OCI-LY7 (cell line): ENCODE measurements at regions not wholly inside any gene's neighbourhood (a gene's known extent, or its start where the extent isn't known, plus 50 kb on each side); places are given as distances from the start of the nearest gene placed in this dataset.
"Not testable (repeated sequence)": the region's sequence is repeated elsewhere in the genome, so short reads cannot be mapped to it uniquely, and the experiment has no call there.

Source experiments
- BruUV-seq: library from RNA; stranded (reverse); fragments of 400-500 nt; replicated peaks from 2 replicates; lab custom pipeline; 2021; lab: Mats Ljungman, UMichigan
- CTCF ChIA-PET: fragments of 300-600 bp; sonication (Branson Sonifier 250); formaldehyde crosslinking; loops from one replicate; lab custom pipeline; 2022; ENCODE audit warnings: antibody characterized with exemption; ENCODE audit not compliant: unreplicated experiment; lab: Charles Lee
- POLR2A ChIA-PET: fragments of 300-600 bp; sonication (Branson Sonifier 250); formaldehyde crosslinking; loops from one replicate; lab custom pipeline; 2022; ENCODE audit warnings: antibody characterized with exemption; lab: Charles Lee
- DNase-seq: peaks from one replicate; pipeline ENCODE4 v3.0.0-alpha.2; 2015; ENCODE audit warnings: low spot score
- H2AFZ ChIP-seq: fragments of 200-600 bp; sonication (generic), shearing (Covaris generic); 2 replicates; pipeline ENCODE4 v1.6.1; 2014; ENCODE audit warnings: mild to moderate bottlenecking, antibody characterized with exemption, low read length, moderate library complexity
- H3K27ac ChIP-seq: fragments of 200-600 bp; sonication (generic); 2 replicates; pipeline ENCODE4 v1.5.1; 2014; ENCODE audit warnings: mixed run types, low read depth, mild to moderate bottlenecking, moderate library complexity, low read length, inconsistent platforms; ENCODE audit not compliant: poor library complexity, severe bottlenecking
- H3K36me3 ChIP-seq: fragments of 200-600 bp; sonication (generic); 2 replicates; pipeline ENCODE4 v1.6.1; 2014; ENCODE audit warnings: mild to moderate bottlenecking, antibody characterized with exemption, low read length, moderate library complexity, mixed read lengths; ENCODE audit not compliant: insufficient read depth
- H3K4me1 ChIP-seq: fragments of 200-600 bp; sonication (generic); 2 replicates; pipeline ENCODE4 v1.5.1; 2014; ENCODE audit warnings: mild to moderate bottlenecking, low read length; ENCODE audit not compliant: insufficient read depth, poor library complexity, severe bottlenecking
- H3K4me2 ChIP-seq: fragments of 200-600 bp; sonication (generic); 2 replicates; pipeline ENCODE4 v1.6.1; 2014; ENCODE audit warnings: mild to moderate bottlenecking, low read length
- H3K4me3 ChIP-seq: fragments of 200-600 bp; sonication (generic); 2 replicates; pipeline ENCODE4 v1.5.1; 2014; ENCODE audit warnings: mild to moderate bottlenecking, low read depth, low read length; ENCODE audit not compliant: poor library complexity, severe bottlenecking
- H3K79me2 ChIP-seq: fragments of 200-600 bp; sonication (generic); 2 replicates; pipeline ENCODE4 v1.6.1; 2016; ENCODE audit warnings: low read depth, mild to moderate bottlenecking, low read length, moderate library complexity, mixed read lengths; ENCODE audit not compliant: insufficient read depth
- H3K9me2 ChIP-seq: fragments of 200-600 bp; sonication (generic); 2 replicates; pipeline ENCODE4 v1.6.1; 2016; ENCODE audit warnings: mild to moderate bottlenecking, low read length, mixed read lengths; ENCODE audit not compliant: insufficient read depth
- H3K9me3 ChIP-seq: fragments of 200-600 bp; sonication (generic); 2 replicates; pipeline ENCODE4 v1.6.1; 2014; ENCODE audit warnings: mild to moderate bottlenecking, mixed run types, low read length, mixed read lengths
- H4K20me1 ChIP-seq: fragments of 200-600 bp; sonication (generic); 2 replicates; pipeline ENCODE4 v1.6.1; 2014; ENCODE audit warnings: mild to moderate bottlenecking, antibody characterized with exemption, low read length, moderate library complexity, mixed read lengths; ENCODE audit not compliant: insufficient read depth
- EZH2phosphoT487 ChIP-seq: fragments of 200-600 bp; sonication (generic); IDR thresholded peaks from 2 replicates; pipeline ENCODE4 v1.6.1; 2018; ENCODE audit warnings: low read depth, borderline replicate concordance, mild to moderate bottlenecking, mixed run types, antibody characterized with exemption, low read length, moderate library complexity, mixed read lengths
- intact Hi-C: fragments of 100-400 bp; cut with micrococcal nuclease; formaldehyde crosslinking; loops from one replicate; pipeline ENCODE4 v1.10.0; 2022; ENCODE audit not compliant: unreplicated experiment
- TF ChIP-seq, protein P1 (sequence below): fragments of 200-600 bp; sonication (generic); conservative IDR thresholded peaks from 2 replicates; pipeline ENCODE4 v1.5.1; 2014; ENCODE audit warnings: mild to moderate bottlenecking, antibody characterized with exemption, low read length, moderate library complexity, mixed read lengths

GRCh38 chr6:99822741-99823512 lies 171.1 kb downstream of the MCHR2 start:
- H3K27ac ChIP-seq = no peak overlapping the region
- POLR2A ChIA-PET = interaction anchor here (0.6 kb wide), 1 partner anchor 684 kb away, joined by 4 read pairs; no protein-coding TSS in a partner anchor

DNA sequence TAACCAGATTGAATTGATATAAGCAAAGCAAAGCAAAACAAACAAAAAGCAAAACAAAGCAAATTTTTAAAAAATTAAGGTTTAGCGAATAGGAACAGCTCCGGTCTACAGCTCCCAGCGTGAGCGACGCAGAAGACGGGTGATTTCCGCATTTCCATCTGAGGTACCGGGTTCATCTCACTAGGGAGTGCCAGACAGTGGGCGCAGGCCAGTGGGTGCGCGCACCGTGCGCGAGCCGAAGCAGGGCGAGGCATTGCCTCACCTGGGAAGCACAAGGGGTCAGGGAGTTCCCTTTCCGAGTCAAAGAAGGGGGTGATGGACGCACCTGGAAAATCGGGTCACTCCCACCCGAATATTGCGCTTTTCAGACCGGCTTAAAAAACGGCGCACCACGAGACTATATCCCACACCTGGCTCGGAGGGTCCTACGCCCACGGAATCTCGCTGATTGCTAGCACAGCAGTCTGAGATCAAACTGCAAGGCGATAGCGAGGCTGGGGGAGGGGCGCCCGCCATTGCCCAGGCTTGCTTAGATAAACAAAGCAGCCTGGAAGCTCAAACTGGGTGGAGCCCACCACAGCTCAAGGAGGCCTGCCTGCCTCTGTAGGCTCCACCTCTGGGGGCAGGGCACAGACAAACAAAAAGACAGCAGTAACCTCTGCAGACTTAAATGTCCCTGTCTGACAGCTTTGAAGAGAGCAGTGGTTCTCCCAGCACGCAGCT lies 170.3 kb downstream of the MCHR2 start:
- H3K4me2 ChIP-seq, intact Hi-C loops, POLR2A ChIA-PET, H3K9me3 ChIP-seq, BruUV-seq, H3K27ac ChIP-seq, H3K79me2 ChIP-seq, H2AFZ ChIP-seq, DNase-seq, CTCF ChIA-PET, H3K4me3 ChIP-seq, H3K9me2 ChIP-seq, H3K36me3 ChIP-seq, H3K4me1 ChIP-seq, H4K20me1 ChIP-seq: not testable (repeated sequence)

More at GRCh38 chr6:99822741-99823512, 171.1 kb downstream of the MCHR2 start:
- Histone ChIP-seq H3K9me2 (no peaks in the 10 kb centered on the region), H3K9me3 (no peaks in the 10 kb centered on the region), H2AFZ (no peak overlapping the region), H3K4me3 (no peak overlapping the region), H4K20me1 (no peaks in the 10 kb centered on the region), H3K4me1 (no peaks in the 10 kb centered on the region), H3K36me3 (no peaks in the 10 kb centered on the region), H3K4me2 (no peak overlapping the region), H3K79me2 (no peaks in the 10 kb centered on the region)
- intact Hi-C loops = no loop called here
- CTCF ChIA-PET = no interaction called here
- BruUV-seq = no TSS peak
- no peak for TF ChIP-seq EZH2phosphoT487
- TF ChIP-seq, protein P1, sequence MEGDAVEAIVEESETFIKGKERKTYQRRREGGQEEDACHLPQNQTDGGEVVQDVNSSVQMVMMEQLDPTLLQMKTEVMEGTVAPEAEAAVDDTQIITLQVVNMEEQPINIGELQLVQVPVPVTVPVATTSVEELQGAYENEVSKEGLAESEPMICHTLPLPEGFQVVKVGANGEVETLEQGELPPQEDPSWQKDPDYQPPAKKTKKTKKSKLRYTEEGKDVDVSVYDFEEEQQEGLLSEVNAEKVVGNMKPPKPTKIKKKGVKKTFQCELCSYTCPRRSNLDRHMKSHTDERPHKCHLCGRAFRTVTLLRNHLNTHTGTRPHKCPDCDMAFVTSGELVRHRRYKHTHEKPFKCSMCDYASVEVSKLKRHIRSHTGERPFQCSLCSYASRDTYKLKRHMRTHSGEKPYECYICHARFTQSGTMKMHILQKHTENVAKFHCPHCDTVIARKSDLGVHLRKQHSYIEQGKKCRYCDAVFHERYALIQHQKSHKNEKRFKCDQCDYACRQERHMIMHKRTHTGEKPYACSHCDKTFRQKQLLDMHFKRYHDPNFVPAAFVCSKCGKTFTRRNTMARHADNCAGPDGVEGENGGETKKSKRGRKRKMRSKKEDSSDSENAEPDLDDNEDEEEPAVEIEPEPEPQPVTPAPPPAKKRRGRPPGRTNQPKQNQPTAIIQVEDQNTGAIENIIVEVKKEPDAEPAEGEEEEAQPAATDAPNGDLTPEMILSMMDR = peak; percentile 48
- peak; percentile 9 for DNase-seq

- Histone ChIP-seq H3K36me3 (no peaks in the 10 kb centered on the region), H3K4me3 (no peak overlapping the region), H3K79me2 (no peaks in the 10 kb centered on the region), H3K4me2 (no peak overlapping the region), H3K27ac (no peak overlapping the region), H3K4me1 (no peaks in the 10 kb centered on the region), H3K9me2 (no peaks in the 10 kb centered on the region), H3K9me3 (no peaks in the 10 kb centered on the region), H2AFZ (no peak overlapping the region), H4K20me1 (no peaks in the 10 kb centered on the region)
- no peak for TF ChIP-seq EZH2phosphoT487
- TF ChIP-seq, protein P1 = no peak
- BruUV-seq = no TSS peak
- ChIA-PET POLR2A (no interaction called here), CTCF (no interaction called here)
- intact Hi-C loops = no loop called here
- no peak for DNase-seq
These were observed 161.0 kb downstream of the MCHR2 start for GRCh38 chr6:99833034-99833433.
